KMS-11 (cell line): ENCODE measurements at regions not wholly inside any gene's neighbourhood (a gene's known extent, or its start where the extent isn't known, plus 50 kb on each side); places are given as distances from the start of the nearest gene placed in this dataset.

Source experiments
- H2AFZ ChIP-seq: fragments of 200-600 bp; sonication (generic); 2 replicates; pipeline ENCODE4 v1.6.1; 2016; ENCODE audit warnings: antibody characterized with exemption, mixed run types, low read depth
- H3K27ac ChIP-seq: fragments of 200-600 bp; sonication (generic); 2 replicates; pipeline ENCODE4 v1.6.1; 2016; ENCODE audit warnings: mild to moderate bottlenecking, mixed run types
- H3K27me3 ChIP-seq: fragments of 200-600 bp; sonication (generic); 2 replicates; pipeline ENCODE4 v1.6.1; 2017; ENCODE audit warnings: mild to moderate bottlenecking, low read depth, mixed run types, moderate library complexity; ENCODE audit not compliant: insufficient read depth
- H3K36me3 ChIP-seq: fragments of 200-600 bp; sonication (generic); 2 replicates; pipeline ENCODE4 v1.6.1; 2017; ENCODE audit warnings: mild to moderate bottlenecking, mixed run types; ENCODE audit not compliant: insufficient read depth
- H3K4me1 ChIP-seq: fragments of 200-600 bp; sonication (generic); 2 replicates; pipeline ENCODE4 v1.6.1; 2016; ENCODE audit warnings: mild to moderate bottlenecking, low read depth, mixed run types; ENCODE audit not compliant: poor library complexity, severe bottlenecking
- H3K4me2 ChIP-seq: fragments of 200-600 bp; sonication (generic); 2 replicates; pipeline ENCODE4 v1.7.0; 2016; ENCODE audit warnings: mild to moderate bottlenecking, mixed run types
- H3K4me3 ChIP-seq: fragments of 200-600 bp; sonication (generic); IDR thresholded peaks from 2 replicates; pipeline ENCODE4 v1.6.1; 2017; ENCODE audit warnings: low read depth, low read length, mixed read lengths; ENCODE audit not compliant: insufficient read depth
- H3K79me2 ChIP-seq: fragments of 200-600 bp; sonication (generic); 2 replicates; pipeline ENCODE4 v1.6.1; 2016; ENCODE audit warnings: low read depth, mixed run types; ENCODE audit not compliant: insufficient read depth
- H3K9ac ChIP-seq: fragments of 200-600 bp; sonication (generic); 2 replicates; pipeline ENCODE4 v1.6.1; 2016; ENCODE audit warnings: mild to moderate bottlenecking, mixed run types
- H4K20me1 ChIP-seq: fragments of 200-600 bp; sonication (generic); 2 replicates; pipeline ENCODE4 v1.6.1; 2016; ENCODE audit warnings: mild to moderate bottlenecking, mixed run types; ENCODE audit not compliant: insufficient read depth
- TF ChIP-seq, protein P1 (sequence below): fragments of 200-600 bp; sonication (generic); conservative IDR thresholded peaks from 2 replicates; pipeline ENCODE4 v1.6.1; 2017; ENCODE audit warnings: low read depth, mild to moderate bottlenecking, antibody characterized with exemption, low read length, moderate library complexity, mixed read lengths

DNA sequence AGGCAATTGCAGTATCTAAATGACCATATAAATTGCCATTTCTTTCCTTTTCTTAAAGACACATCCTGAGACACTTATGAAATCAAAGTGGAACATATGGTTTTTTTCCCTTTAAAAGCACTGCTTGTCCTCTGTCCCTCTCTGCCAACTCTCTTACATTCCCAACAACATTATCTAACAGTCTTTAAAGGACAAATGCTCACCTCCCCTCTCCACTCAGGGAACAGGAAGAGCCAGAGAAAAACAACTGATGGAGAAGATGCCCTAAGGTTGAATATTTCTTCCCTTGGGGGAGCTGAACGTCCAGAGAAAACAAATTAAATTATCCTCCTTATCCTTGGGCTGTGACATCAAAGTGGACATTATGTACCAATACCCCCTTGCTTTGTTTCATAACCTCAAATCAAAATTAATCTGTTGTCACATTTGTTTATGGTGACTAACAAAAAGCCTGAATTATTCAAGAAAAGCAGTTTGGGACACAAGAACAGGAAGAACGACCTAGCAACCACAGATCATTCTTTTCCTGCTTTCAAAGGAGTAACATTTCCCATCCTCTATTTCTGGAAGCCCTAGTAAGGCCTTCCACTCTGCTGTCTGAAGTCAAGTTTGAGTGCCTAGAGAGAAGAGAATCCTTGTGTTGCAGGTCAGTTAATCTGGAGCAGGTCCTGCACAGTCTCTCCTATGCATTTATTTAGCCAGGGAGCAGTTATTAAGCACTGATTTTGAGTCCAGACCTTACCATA, 52.6 kb upstream of the PAGE1 start:
- H2AFZ ChIP-seq = no peak overlapping the region
- no peaks in the 10 kb centered on the region for H3K36me3 ChIP-seq
- no peak overlapping the region for H3K27ac ChIP-seq
- H3K4me2 ChIP-seq = no peak overlapping the region
- H3K27me3 ChIP-seq = no peaks in the 10 kb centered on the region
- H3K4me1 ChIP-seq = no peaks in the 10 kb centered on the region
- H3K4me3 ChIP-seq = no peak overlapping the region
- H3K79me2 ChIP-seq = no peaks in the 10 kb centered on the region
- H3K9ac ChIP-seq = no peak overlapping the region
- TF ChIP-seq, protein P1, sequence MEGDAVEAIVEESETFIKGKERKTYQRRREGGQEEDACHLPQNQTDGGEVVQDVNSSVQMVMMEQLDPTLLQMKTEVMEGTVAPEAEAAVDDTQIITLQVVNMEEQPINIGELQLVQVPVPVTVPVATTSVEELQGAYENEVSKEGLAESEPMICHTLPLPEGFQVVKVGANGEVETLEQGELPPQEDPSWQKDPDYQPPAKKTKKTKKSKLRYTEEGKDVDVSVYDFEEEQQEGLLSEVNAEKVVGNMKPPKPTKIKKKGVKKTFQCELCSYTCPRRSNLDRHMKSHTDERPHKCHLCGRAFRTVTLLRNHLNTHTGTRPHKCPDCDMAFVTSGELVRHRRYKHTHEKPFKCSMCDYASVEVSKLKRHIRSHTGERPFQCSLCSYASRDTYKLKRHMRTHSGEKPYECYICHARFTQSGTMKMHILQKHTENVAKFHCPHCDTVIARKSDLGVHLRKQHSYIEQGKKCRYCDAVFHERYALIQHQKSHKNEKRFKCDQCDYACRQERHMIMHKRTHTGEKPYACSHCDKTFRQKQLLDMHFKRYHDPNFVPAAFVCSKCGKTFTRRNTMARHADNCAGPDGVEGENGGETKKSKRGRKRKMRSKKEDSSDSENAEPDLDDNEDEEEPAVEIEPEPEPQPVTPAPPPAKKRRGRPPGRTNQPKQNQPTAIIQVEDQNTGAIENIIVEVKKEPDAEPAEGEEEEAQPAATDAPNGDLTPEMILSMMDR = no peak
- H4K20me1 ChIP-seq = no peaks in the 10 kb centered on the region

DNA sequence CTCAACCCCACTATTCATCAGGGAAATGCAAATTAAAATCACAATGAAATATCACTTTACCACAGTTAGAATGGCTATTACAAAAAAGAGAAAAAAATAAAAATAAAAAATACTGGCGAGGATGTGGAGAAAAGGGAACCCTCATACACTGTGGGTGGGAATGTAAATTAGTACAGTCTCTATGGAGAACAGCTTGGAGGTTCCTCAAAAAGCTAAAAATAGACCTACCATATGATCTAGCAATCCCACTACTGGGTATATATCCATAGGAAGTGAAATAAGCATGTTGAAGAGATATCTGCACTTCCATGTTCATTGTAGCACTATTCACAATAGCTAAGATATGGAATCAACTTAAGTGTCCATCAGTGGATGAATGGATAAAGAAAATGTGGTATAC, 50.5 kb upstream of the PAGE1 start:
- TF ChIP-seq, protein P1 = no peak
- Histone ChIP-seq H2AFZ (no peak overlapping the region), H3K36me3 (no peaks in the 10 kb centered on the region), H3K79me2 (no peaks in the 10 kb centered on the region), H3K27ac (no peak overlapping the region), H3K4me2 (no peak overlapping the region), H3K4me1 (no peaks in the 10 kb centered on the region), H3K4me3 (no peak overlapping the region), H3K27me3 (no peaks in the 10 kb centered on the region), H4K20me1 (no peaks in the 10 kb centered on the region), H3K9ac (no peak overlapping the region)
